Hepatocyte (in vitro differentiated cells): ENCODE measurements at regions not wholly inside any gene's neighbourhood (a gene's known extent, or its start where the extent isn't known, plus 50 kb on each side); places are given as distances from the start of the nearest gene placed in this dataset.

Experiments used
- CTCF ChIP-seq: fragments of 200-600 bp; sonication (generic); IDR thresholded peaks from 2 replicates; pipeline ENCODE4 v1.5.1; 2016; ENCODE audit warnings: antibody characterized with exemption, mild to moderate bottlenecking; ENCODE audit not compliant: poor library complexity
- EZH2 ChIP-seq: fragments of 200-600 bp; sonication (generic); IDR thresholded peaks from 2 replicates; pipeline ENCODE4 v1.6.1; 2016; ENCODE audit warnings: antibody characterized with exemption, mild to moderate bottlenecking, borderline replicate concordance
- EZH2phosphoT487 ChIP-seq: fragments of 200-600 bp; sonication (generic); IDR thresholded peaks from one replicate; pipeline ENCODE4 v1.6.1; 2018; ENCODE audit warnings: antibody characterized with exemption, mild to moderate bottlenecking, low read depth, moderate library complexity; ENCODE audit not compliant: unreplicated experiment, severe bottlenecking

DNA sequence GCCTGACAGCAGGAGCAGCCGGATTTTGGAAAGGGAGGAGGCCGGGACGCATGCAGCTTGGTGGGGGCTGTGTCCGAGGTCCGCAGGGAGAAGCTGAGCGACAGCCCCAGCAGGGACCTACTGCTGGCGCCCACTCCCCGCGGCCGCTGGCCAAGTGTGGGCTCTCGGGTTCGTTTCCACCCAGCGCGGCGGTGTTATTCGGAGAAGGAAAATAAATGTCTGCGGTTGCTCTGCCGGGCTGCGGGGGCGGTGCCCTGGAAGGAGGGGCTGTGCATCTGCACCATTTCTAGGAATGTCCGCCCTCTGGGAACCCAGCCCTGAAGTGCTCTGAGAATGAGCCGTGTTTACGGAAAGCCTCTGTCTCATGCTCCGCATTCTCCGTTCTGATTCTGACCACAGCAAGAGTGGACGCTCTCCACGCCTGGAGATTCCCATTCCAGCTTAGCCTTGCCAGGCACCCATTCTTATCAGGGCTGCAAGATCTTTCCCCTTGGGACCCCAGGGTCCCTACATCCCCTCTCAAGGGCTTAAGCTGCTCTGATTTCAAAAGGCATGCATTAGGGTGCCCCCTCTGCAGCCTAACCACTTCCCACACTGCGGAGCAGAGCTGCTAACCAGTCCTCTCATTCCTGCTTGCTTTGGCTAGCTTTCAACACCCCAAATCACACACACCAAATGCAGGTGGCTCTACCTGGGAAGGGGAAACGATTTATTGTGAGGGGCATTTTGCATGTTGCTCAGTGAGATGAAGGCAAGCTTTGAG, 256.6 kb upstream of the GLI3 start:
- TF ChIP-seq EZH2 (peak; percentile 26), CTCF (no peak), EZH2phosphoT487 (no peak)
